Myocyte (in vitro differentiated cells): ENCODE measurements at regions not wholly inside any gene's neighbourhood (a gene's known extent, or its start where the extent isn't known, plus 50 kb on each side); places are given as distances from the start of the nearest gene placed in this dataset.

Experiments used
- DNase-seq: peaks from one replicate; pipeline ENCODE4 v3.0.0-alpha.2; 2012; ENCODE audit warnings: low read depth

DNA sequence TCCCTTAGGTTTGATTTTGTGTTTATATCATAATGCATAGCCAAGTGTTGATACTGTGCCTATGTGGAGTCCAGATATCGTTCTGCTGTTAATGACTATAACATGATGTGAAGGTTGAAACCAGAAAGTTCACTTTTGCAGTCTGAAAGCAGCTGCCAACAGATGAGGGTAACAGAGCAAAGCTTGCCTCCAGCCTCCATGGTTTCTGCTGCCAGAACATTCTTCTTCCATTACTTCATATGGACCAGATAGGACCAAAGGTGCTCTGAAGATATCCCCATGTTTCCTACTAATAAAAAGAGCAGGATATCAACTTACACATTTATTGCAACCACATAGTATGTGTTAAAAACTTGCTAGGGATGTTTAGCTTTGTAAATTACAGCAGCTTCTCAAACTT, 394.1 kb downstream of the SPRY1 start:
- DNase-seq: no peak

DNA sequence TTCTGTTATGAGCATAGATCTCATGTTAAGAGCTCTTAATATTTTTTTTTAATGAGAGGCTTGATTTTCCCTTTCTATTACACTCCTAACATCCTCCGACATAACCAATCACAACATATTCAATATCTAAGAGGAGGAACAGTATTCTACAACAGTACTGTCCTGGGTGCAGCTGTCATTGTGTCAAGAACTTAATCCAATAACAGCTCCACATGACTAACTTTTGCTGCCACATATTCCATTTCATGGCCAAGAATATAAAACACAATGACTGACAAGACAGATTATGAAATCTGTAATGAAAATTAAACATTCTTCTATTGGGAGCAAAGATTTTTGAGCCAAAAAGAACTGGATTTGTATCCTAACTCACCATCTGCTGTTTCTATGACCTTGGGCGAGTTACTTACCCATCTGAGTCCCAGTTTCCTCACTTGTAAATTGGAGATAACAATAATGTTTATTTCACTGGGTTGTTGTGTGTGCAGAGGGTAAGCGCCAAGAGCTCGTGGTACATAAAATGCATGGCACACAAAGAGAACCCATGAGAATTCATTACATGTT, 405.6 kb downstream of the SPRY1 start:
- DNase-seq: peak; percentile 65

DNA sequence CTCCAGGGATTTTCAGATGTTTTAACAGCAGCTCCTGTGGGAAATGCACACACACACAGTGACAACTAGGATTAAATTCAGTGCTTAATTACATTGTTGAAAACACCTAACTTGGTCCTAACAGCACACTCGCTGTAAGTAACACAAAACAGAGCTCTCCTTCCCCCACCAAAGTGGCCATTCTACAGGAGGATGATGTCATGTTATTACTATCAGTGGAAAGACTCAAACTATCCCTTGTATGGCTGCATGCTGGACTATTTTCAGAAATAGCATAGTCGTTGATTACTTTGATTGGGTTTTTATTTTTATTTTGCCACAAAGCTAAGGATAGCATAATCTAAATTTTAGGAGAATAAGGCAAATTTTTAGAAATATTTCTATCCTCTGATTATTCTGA, 406.3 kb downstream of the SPRY1 start:
- DNase-seq: no peak

DNA sequence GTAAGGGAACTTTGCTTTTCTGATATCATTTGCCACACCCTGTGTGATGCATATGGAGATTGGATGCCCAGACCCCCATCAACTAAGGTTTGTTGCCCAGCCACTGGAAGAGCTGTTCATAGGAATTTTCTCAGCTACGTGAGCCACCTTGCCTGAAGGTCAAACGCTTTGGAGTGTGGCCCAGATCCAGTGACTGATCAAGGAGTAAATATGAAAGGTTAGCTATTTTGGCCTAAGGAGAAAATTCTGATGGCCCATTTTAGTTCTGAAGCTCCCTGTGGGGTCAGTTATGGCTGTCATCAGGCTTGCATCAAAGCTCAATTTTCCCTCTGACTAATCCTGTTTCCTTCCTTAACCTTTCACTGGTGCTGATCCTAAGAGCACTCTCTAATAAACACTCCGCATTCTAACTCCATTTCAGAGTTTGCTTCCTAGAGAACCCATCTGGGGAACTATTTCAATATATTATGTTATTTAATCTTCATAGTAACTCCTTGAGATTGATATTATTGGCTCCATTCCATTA, 407.7 kb downstream of the SPRY1 start:
- DNase-seq: no peak

DNA sequence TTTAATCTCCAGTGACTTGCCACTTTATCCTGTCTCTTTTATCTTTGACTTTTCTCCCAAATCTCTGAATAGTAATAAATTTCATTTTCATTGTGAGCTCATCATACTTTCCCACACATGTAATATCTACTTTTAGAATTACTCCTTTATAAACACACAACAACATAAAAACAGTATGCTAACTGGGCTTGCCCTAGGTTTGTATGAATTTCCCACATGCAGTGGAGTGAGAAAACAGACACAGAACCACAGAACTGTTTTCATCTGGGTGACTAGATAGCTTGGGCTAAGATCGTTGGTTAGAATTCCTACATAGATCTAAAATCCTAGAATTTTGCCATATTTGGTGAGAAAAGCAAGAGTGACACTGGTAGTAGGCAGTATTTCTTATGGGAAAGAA, 409.5 kb downstream of the SPRY1 start:
- DNase-seq: no peak

DNA sequence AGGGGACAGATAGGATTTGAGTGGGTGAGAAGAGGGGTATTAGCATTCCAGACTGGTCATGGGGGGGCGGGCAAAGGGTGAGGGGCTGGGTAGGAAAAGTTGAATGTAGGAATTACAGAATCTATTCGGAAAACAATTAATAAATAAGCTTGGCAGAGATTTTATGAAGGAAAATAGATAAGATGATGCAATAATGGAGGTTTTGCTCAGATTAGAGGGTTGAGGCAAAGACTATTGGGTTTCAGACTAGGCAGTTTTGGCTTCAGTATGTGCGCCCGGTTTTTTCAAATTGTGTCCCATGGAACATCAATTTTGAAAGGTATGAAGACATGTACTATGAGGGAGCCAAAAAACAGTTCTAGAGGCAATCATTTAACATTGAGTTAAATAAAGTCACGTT, 410.6 kb downstream of the SPRY1 start:
- no peak for DNase-seq

DNA sequence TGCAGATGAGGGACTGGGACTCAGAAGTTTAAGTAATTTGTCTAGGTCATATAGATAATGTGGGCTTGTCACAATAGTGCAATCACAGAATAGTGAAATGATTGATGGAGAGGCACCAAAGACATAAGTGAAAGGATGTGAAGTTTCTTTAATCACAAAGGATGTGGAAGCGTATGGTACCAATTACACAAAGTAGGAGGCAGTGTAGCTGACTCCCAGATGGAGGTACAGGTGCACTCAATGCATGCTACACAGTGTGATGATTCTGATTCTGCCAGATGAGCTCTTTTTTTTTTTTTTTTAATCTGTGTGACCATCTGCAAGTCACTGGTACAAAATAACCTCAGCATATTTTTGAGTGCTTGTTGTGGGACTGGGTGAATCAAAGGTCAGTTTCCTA, 411.3 kb downstream of the SPRY1 start:
- no peak for DNase-seq

DNA sequence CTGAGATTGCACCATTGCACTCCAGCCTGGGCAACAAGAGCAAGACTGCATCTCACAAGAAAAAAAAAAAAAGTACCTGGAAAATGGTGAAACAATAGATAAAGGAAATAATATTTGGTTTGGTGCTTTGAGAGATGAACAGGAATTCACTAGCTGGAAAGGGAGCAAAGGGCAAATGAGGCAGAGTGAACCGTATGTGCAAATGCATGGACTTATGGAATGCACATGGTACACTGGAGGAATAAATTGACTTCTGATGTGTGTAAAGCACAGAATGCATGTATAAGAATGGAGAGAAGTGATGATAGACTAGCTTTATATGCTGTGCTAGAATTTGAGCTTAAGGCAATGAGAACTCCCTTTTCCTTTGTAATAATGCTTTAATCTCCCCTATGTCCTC, 413.3 kb downstream of the SPRY1 start:
- DNase-seq: no peak

DNA sequence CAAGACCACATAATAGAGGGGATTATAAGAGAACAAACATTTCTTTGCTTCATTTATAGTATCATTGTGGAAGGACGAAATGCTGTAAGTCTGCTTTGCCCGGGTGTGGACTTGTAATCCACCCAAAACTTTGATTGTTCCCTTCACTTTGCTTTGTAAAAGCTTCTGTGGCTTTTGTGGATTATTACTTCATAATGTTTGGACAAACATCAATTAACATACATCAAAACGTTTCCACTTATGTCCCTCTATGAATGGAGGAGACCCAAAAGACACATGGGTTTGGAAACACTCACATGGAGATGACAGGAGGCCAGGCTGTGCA, 415.4 kb downstream of the SPRY1 start:
- DNase-seq: no peak

DNA sequence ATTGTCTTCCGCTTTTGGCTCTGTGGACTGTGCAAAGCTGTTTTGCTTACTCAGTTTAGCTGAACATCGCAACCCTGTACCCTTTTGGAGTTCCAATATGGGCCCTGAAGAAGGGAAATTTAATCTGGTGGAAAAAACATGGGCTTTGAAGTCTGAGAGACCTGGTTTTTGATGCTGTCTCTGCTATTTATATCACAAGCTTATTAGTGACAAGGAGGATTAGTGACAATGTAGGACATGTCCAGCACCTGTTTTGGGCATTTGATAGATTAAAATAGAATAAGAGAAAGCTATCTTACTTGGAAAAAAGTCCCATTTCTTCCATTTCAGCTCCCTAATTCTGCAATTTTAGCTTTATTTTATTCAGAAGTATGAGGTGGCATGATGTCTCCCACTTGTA, 417.3 kb downstream of the SPRY1 start:
- DNase-seq: no peak

DNA sequence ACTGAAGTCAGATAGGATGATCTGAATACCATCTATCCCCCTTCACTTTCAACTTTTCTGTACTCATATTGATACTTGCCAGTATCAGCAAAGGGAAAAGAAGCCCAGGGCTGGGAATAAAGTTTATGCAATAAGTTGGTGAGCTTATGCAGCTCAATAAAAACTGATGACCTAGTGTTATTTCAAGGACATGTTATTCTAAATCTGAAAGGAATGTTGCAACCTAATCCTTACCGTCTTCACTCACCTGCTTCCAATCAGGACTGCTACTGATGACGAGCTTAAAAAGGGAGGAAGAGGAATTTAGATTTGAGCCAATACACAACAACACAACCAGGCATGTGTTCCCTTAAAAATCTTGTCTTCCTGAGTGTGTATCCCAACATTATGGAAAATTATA, 419.9 kb downstream of the SPRY1 start:
- DNase-seq: no peak

DNA sequence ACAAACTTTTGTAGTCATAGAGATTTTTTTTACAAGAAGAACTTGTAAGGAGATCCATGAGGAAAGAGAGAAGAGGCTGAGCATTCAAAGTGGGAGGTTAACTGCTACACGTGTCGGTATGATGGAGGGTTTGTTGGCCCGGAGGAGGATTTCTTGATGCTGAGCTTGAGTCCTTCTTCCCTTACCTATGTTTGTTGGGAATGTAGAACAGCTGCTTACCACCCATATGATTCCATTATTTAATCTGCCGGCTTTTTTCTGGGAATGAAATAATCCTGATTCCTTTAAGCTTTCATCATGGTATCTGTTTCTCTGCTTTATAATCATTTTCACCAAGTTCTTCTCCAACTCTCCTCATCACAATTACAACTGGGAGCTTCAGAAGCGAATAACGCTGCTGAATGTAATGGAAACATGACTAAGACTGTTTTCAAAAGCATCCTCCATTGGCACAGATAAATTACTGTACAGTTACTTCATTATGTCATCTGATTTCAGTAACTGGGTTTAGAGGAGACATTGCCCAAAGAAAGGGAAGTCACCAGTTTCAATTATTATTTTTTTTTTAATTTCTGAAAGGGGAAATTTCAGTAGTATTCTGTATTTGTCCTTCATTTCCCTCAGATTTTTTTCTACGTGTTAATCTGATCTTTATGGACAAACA, 420.6 kb downstream of the SPRY1 start:
- DNase-seq: no peak

DNA sequence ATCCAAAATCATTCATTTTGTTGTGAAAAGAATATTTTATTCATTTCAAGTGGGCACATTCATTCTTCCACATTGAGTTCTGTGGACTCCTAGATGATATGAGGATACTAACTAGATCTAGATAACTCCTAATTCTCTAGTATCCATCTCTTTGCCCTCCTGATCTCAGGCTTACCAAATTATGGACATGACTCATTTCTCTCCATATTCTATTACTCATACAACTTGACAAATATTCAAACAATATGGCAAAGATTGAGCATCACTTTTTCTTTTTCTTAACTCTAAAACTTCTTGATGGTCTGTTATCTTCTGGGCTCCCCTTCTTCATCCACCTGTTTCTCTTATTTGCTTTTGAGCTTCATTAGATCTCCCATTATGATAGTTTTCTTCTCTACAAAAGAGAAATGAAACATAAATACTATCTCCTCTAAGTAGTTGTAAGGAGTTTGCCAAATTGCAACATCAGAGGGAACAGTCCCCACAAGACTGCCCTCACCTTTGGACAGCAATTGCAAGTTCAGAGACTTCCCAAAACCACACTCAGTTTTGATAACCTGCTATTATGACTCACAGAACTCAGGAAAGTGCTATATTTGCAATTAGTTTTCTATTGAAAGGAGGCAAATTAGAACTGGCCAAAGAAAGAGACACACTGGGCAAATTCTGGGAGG, 422.9 kb downstream of the SPRY1 start:
- DNase-seq: no peak

DNA sequence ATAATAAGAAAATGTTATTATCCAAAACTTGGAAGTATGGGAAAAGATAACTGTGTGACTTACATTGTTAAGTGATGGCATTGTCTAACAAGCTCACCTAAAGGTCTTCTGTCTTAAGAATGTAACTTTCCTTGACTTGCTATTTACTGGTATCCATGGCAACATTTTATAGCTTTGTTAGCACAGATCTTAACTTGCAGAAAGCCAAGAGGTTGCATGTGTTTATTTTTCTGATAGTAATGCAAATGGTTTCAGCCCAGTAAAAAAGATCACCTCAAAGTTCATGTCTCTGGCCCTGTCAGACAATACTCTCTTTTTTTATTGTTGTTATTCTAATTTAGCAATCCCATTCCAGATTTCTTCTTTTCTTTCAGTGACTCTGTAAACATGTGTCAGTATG, 425.3 kb downstream of the SPRY1 start:
- no peak for DNase-seq

DNA sequence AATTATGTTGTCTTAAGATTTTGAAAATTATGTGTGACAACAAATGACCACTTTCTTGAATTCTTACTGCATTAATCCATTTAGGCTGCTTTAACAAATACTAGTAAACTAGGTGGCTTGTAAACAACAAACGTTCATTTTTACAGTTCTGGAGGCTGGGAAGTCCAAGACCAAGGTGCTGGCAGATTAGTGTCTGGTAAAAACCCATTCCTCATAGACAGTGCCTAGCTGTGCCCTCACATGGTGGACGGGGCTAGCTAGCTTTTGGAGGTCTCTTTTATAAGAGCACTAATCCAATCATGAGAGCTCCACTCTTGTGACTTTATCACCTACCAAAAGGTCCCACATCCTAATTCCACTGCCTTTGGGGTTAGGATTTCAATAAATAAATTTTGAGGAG, 425.8 kb downstream of the SPRY1 start:
- no peak for DNase-seq

DNA sequence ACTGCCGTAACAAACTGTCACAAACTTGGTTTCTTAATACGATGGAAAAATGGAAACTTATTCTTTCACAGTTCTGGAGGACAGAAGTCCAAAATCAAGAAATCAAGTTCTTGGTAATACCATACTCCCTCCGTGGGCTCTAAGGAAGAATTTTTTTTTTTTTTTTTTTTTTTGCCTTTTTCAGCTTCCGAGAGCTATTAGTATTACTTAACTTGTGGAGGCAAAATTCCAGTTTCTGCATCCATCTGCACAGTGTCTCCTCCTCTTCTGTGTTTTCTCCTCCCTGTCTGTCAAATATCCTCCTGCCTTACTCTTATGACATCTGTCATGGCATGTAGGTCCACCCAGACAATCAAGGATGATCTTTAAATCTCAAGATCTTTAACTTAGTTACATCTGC, 426.6 kb downstream of the SPRY1 start:
- DNase-seq: no peak

DNA sequence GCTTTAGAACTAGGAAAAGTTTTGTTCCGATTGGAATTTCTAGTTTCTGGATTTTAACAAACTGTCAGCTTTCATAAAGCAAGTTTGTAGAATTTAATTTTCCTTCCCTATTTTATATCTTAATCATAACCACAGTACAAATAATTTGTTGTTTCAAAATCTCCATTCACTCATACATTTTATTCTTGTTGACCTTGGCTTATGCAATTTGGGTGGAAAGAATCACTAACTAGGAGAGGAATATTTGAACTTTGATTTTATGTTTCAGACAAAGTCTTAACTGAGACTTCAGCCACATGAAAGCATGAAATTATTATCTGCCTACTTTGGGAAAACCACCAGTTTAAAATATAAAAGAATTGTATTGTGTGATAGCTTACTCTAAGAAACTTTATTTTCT, 427.9 kb downstream of the SPRY1 start:
- no peak for DNase-seq

DNA sequence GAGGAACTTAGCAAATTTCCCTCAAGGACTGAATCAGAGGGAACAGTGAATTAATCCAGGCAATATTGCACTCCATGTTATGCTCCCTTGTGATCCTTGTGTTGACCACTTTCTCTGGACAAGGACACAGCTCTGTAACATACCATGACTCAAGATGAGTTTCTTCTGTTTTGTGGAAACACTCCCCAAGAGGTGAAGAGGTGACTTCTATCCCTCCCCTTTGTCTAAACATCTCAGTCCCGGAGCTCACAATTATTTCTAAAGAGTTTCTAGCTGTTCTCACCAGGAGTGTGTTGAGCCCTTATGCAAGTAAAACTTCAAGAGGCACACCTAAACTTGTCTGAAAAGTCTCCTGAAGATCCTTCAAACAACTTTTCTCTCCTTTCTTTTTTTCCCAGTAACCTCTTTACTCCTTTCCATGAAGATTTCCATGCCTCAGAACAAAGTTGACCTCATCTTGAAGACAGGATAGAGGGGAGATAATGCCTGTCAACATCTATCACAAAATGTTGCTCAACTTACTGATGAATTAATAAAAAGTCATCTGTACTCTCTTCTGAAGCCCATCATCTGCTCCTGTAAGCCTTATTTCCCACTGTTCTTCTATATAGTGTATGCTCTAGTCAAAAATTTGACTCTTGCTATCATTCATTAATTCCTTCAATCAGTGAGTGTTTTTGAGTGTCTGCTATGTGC, 429.1 kb downstream of the SPRY1 start:
- no peak for DNase-seq

DNA sequence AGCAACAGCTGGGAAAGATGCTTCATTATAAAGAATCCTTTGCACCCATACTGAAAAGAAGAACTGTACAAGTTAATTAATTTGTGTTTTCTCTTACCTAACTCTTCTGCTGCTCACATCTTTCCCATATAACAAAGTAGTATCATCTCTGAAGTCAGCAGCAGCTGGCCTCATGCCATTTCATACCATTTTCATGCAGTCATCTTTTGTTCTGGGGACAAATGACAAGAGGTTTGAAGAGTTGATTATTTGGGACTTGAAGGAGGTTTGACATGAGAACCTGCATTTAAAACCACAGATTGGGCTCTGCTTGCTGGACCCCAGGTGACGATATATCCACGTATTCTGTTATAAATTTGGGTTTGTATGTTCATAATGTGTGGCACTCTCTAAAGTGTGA, 430.3 kb downstream of the SPRY1 start:
- DNase-seq: peak; percentile 82

DNA sequence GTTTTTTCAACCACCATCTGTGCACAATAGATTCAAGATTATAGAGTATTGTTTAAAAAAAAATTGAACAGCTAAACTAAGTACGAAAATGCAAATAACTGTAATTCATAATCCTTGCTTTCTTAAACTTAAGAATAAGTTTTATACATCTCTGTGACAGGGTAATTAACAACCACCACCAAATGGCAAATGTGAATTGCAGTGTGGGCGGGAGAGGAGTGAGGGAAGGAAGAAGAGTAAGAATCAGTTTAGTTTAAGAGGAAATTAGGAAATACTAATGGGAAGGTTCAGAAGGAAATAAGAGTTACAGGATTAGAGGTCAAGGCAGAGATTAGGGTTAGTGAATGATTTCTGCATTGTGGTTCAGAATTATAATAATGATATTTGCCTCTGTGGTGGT, 430.9 kb downstream of the SPRY1 start:
- DNase-seq: no peak

DNA sequence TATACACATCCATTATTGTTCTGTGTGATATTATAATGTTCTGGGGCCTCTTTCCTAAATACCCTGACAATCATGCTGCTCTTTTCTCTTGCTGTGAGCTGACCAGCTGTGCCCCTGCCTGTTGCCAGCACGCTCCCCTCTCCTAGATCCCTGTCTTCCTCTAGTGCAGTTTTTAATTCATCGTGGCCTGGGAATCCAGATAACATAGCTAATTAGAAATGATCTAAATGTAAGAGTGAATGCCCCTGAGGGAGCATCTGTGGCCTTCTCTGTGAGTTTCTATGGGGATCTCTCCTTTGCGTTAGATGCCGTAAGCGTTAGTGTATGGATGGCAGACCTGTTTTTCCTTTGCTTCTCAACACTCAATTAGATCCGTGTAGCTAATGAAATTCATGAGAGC, 434.3 kb downstream of the SPRY1 start:
- DNase-seq: peak; percentile 55
